Body of pancreas (tissue), 4 donors: ENCODE measurements at regions not wholly inside any gene's neighbourhood (a gene's known extent, or its start where the extent isn't known, plus 50 kb on each side); places are given as distances from the start of the nearest gene placed in this dataset.

Experiments used
- ATAC-seq: fragments of 150-250 bp; one replicate; pipeline ENCODE4 v1.9.1; 2016
- DNase-seq, 4 donors: peaks; one replicate each; pipeline ENCODE4 v3.0.0-alpha.2; 2019
- H3K27ac ChIP-seq, 4 donors: fragments of 200-600 bp; sonication (generic); 1 replicate in 3 of 4; 2 replicates in 1 of 4; pipeline versions ENCODE4 v1.5.1 to v1.6.1; 2016 to 2019; ENCODE audit warnings: mild to moderate bottlenecking in 1 of 4, mixed read lengths in 1 of 4, moderate library complexity in 1 of 4
- H3K27me3 ChIP-seq, 2 donors: fragments of 200-600 bp; sonication (generic); one replicate each; pipeline ENCODE4 v1.6.0; 2016; ENCODE audit warnings: mild to moderate bottlenecking in 1 of 2
- H3K36me3 ChIP-seq, 2 donors: fragments of 200-600 bp; sonication (generic); replicated peaks in 1 of 2; 2 replicates each; pipeline ENCODE4 v1.5.1; 2016; ENCODE audit warnings: low read depth in 2 of 2; ENCODE audit not compliant: insufficient read depth in 1 of 2
- H3K4me1 ChIP-seq: fragments of 200-600 bp; sonication (generic); one replicate; pipeline ENCODE4 v1.6.0; 2016
- H3K4me3 ChIP-seq, 2 donors: fragments of 200-600 bp; sonication (generic); 1 replicate in 1 of 2; 2 replicates in 1 of 2; pipeline ENCODE4 v1.5.1; 2016 to 2019
- H3K9me3 ChIP-seq, 3 donors: fragments of 200-600 bp; sonication (generic); 1 replicate in 2 of 3; 2 replicates in 1 of 3; pipeline ENCODE4 v1.5.1; 2016
- CTCF ChIP-seq, 7 experiments: fragments of 450-650 bp in 4 of 7; fragments of 200-600 bp in 3 of 7; sonication (generic) in 3 of 7; IDR thresholded peaks; one replicate each; pipeline ENCODE4 v1.5.1; 2016 to 2019; ENCODE audit warnings: antibody characterized with exemption in 7 of 7
- POLR2A ChIP-seq, 3 donors: fragments of 450-650 bp; IDR thresholded peaks; one replicate each; pipeline ENCODE4 v1.6.1; 2016; ENCODE audit warnings: antibody characterized with exemption in 3 of 3, mild to moderate bottlenecking in 2 of 3
- WGBS, 2 donors: methylation state at CpG; one replicate each; pipeline ENCODE4 v1.1.5; 2017; 5-methylcytosine and 5-hydroxymethylcytosine counted together
- intact Hi-C: fragments of 100-400 bp; cut with DNase I; formaldehyde crosslinking; loops from one replicate; pipeline ENCODE4 v1.15.1; 2023

GRCh38 chr13:34425327-34425949, 516.6 kb upstream of the NBEA start:
- Histone ChIP-seq H3K9me3 (no peaks in the 10 kb centered on the region), H3K4me1 (no peaks in the 10 kb centered on the region), H3K27ac (no peak overlapping the region), H3K27me3 (no peaks in the 10 kb centered on the region), H3K36me3 (no peaks in the 10 kb centered on the region), H3K4me3 (no peak overlapping the region)
- WGBS, 2 donors = 69 to 71% methylated on average over 6 of the region's 6 CpGs
- DNase-seq (no peak), ATAC-seq (no peak)
- intact Hi-C loops = no loop called here
- TF ChIP-seq POLR2A (IDR thresholded peaks at IDR 0.05) (no peak), CTCF (IDR thresholded peaks at IDR 0.05) (no peak)

GRCh38 chr13:34428911-34429310, 513.2 kb upstream of the NBEA start:
- H3K27me3 ChIP-seq = no peaks in the 10 kb centered on the region
- intact Hi-C loops = no loop called here
- no peak for DNase-seq
- no peak overlapping the region for H3K4me3 ChIP-seq
- 80 to 89% methylated on average over 3 of the region's 3 CpGs for WGBS, 2 donors
- H3K27ac ChIP-seq = no peak overlapping the region
- no peaks in the 10 kb centered on the region for H3K9me3 ChIP-seq
- TF ChIP-seq POLR2A (IDR thresholded peaks at IDR 0.05) (no peak), CTCF (IDR thresholded peaks at IDR 0.05) (no peak)
- ATAC-seq = no peak
- H3K36me3 ChIP-seq = no peaks in the 10 kb centered on the region
- no peaks in the 10 kb centered on the region for H3K4me1 ChIP-seq

DNA sequence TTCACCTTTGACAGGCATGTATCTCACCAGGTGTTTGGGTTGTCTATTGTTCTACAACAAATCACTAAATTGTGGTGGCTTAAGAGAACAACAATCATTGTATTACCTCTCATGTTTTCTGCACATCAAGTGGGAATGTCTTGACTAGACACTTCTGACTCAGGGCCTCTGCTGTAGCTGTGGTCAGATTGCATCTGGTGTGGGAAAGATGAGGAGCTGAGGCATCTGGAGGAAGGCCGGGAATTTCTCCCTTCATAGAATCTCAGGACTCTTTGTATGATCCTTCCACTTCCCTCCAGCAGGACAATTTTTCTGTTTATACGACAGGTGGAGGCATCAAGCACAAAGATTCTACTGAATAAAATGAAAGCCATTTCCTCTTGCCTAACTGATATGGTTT, 511.8 kb upstream of the NBEA start:
- DNase-seq (no peak), ATAC-seq (no peak)
- H3K27ac ChIP-seq = no peak overlapping the region
- H3K9me3 ChIP-seq = no peaks in the 10 kb centered on the region
- intact Hi-C loops = no loop called here
- H3K36me3 ChIP-seq = no peaks in the 10 kb centered on the region
- H3K4me1 ChIP-seq = no peaks in the 10 kb centered on the region
- no peaks in the 10 kb centered on the region for H3K27me3 ChIP-seq
- TF ChIP-seq POLR2A (IDR thresholded peaks at IDR 0.05) = no peak
- no peak for TF ChIP-seq CTCF (IDR thresholded peaks at IDR 0.05)
- 36 to 77% methylated on average over 2 of the region's 2 CpGs for WGBS, 2 donors
- no peak overlapping the region for H3K4me3 ChIP-seq

DNA sequence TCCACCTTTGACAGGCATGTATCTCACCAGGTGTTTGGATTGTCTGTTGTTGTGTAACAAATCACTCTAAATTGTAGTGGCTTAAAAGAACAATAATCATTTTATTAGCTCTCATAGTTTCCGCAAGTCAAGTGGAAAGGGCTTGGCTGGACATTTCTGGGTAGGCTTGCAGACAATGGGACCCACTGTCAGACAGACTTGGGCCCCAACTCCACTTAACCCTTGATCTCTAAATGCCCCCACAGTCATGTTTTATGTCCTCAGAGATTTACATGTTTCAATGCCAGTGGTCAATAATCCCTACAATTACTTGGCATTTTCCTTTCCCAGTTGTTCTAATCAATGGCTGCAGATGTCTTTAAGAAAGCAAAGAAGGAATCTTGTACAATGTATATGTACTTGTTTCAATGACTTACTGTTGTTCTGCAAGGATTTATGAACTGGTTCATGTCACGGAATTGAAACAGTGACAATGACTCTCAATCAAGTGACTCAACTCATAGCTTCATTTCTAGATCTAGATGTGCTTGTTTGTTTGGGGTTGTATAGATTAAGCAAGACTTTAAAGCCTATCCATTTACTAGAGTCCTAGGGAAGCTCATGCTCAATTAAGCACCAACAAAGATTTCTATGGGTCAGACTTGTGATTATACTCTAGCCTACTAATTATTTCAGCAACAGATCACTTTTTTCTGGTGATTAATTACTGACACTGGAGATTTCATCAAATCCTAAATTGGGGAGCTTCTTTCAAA, 510.1 kb upstream of the NBEA start:
- Histone ChIP-seq H3K9me3 (no peaks in the 10 kb centered on the region), H3K4me1 (no peaks in the 10 kb centered on the region), H3K27me3 (no peaks in the 10 kb centered on the region), H3K36me3 (no peaks in the 10 kb centered on the region), H3K4me3 (no peak overlapping the region), H3K27ac (no peak overlapping the region)
- no peak for ATAC-seq
- no peak for TF ChIP-seq CTCF (IDR thresholded peaks at IDR 0.05)
- 79 to 82% methylated on average over 2 of the region's 2 CpGs for WGBS, 2 donors
- no peak for DNase-seq
- intact Hi-C loops = no loop called here

- TF ChIP-seq POLR2A (IDR thresholded peaks at IDR 0.05) (no peak), CTCF (IDR thresholded peaks at IDR 0.05) (no peak)
- ATAC-seq = no peak
- Histone ChIP-seq H3K4me1 (no peaks in the 10 kb centered on the region), H3K36me3 (no peaks in the 10 kb centered on the region), H3K9me3 (no peaks in the 10 kb centered on the region), H3K27ac (no peak overlapping the region), H3K4me3 (no peak overlapping the region), H3K27me3 (no peaks in the 10 kb centered on the region)
- intact Hi-C loops = no loop called here
- no peak for DNase-seq
- 76 to 77% methylated on average over 3 of the region's 3 CpGs for WGBS, 2 donors
Observed at GRCh38 chr13:34435338-34435737, 506.7 kb upstream of the NBEA start.
